ENCODE measurements at regions not wholly inside any gene's neighbourhood (a gene's known extent, or its start where the extent isn't known, plus 50 kb on each side); places are given as distances from the start of the nearest gene placed in this dataset.

DNA sequence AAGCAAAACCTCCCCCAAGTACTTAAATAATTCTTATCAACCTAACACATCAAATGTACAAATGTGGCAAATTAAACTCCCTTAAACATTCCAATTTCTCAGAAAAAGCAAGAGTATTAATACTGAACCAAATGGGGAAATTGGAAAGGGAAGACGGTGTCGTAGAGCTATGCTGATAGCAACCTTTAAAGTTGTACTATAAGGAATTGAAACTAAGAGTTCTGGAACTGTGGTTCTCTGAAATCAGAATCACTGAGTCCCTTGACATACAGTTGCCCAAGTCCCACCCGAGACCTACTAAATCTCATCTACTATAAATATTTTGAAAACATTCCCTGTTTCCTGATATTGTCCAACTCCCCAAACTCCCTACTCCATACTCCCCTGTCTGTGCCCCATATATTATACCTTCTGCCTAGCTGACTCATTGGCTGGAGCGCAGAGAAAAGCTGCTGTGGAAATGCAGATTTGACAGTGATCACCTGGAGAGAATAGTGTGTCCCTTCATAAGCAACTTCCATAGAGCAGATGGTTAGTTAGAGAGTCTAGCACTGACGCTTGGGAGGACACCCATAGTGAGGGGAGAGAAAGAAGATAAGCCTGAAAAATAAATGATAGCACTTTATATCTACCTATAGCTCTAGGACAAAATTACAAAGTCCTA lies 51.4 kb upstream of the ITM2B start:
- no peaks in the 10 kb centered on the region for H3K9me2 ChIP-seq (replicated peaks; ENCODE audit: control insufficient read depth, low read length)
- no peak overlapping the region for H3K4me3 ChIP-seq (ENCODE audit: low read length)
- H3F3A ChIP-seq (ENCODE audit: control insufficient read depth, insufficient read depth), result no peaks in the 10 kb centered on the region
- TF ChIP-seq, protein P1, sequence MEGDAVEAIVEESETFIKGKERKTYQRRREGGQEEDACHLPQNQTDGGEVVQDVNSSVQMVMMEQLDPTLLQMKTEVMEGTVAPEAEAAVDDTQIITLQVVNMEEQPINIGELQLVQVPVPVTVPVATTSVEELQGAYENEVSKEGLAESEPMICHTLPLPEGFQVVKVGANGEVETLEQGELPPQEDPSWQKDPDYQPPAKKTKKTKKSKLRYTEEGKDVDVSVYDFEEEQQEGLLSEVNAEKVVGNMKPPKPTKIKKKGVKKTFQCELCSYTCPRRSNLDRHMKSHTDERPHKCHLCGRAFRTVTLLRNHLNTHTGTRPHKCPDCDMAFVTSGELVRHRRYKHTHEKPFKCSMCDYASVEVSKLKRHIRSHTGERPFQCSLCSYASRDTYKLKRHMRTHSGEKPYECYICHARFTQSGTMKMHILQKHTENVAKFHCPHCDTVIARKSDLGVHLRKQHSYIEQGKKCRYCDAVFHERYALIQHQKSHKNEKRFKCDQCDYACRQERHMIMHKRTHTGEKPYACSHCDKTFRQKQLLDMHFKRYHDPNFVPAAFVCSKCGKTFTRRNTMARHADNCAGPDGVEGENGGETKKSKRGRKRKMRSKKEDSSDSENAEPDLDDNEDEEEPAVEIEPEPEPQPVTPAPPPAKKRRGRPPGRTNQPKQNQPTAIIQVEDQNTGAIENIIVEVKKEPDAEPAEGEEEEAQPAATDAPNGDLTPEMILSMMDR (IDR thresholded peaks at IDR 0.05; ENCODE audit: low read depth, low read length, poor library complexity, severe bottlenecking), result no peak
- TF ChIP-seq EZH2phosphoT487 (IDR thresholded peaks at IDR 0.05; ENCODE audit: borderline replicate concordance, low read length), result no peak
- no peaks in the 10 kb centered on the region for H4K20me1 ChIP-seq (ENCODE audit: control insufficient read depth, insufficient read depth, low read depth, low read length)
- no peaks in the 10 kb centered on the region for H3K9me3 ChIP-seq (ENCODE audit: control insufficient read depth, insufficient read depth, low read length)
- H3K79me2 ChIP-seq (ENCODE audit: control insufficient read depth, low read length), result no peaks in the 10 kb centered on the region
- no peaks in the 10 kb centered on the region for H3K4me1 ChIP-seq (ENCODE audit: control insufficient read depth, low read length)
- H3K27ac ChIP-seq (ENCODE audit: low read depth, low read length), result no peak overlapping the region
- no peaks in the 10 kb centered on the region for H3K36me3 ChIP-seq (ENCODE audit: control insufficient read depth, low read length)
- H3K4me2 ChIP-seq (ENCODE audit: low read length), result no peak overlapping the region
- peaks cover 7% of the 10 kb centered on the region; the same call in 1 of the 2 replicates for H3K27me3 ChIP-seq (ENCODE audit: control insufficient read depth, low read length)

- no peaks in the 10 kb centered on the region for H3K9me2 ChIP-seq (replicated peaks; ENCODE audit: control insufficient read depth, low read length)
- H3K4me1 ChIP-seq (ENCODE audit: control insufficient read depth, low read length), result no peaks in the 10 kb centered on the region
- no peaks in the 10 kb centered on the region for H3K9me3 ChIP-seq (ENCODE audit: control insufficient read depth, insufficient read depth, low read length)
- H3K4me3 ChIP-seq (ENCODE audit: low read length), result no peak overlapping the region
- no peaks in the 10 kb centered on the region for H3K36me3 ChIP-seq (ENCODE audit: control insufficient read depth, low read length)
- TF ChIP-seq, protein P1 (IDR thresholded peaks at IDR 0.05; ENCODE audit: low read depth, low read length, poor library complexity, severe bottlenecking), result no peak
- no peak for TF ChIP-seq EZH2phosphoT487 (IDR thresholded peaks at IDR 0.05; ENCODE audit: borderline replicate concordance, low read length)
- peaks cover 7% of the 10 kb centered on the region; the same call in 1 of the 2 replicates for H3K27me3 ChIP-seq (ENCODE audit: control insufficient read depth, low read length)
- no peak overlapping the region for H3K27ac ChIP-seq (ENCODE audit: low read depth, low read length)
- H3K79me2 ChIP-seq (ENCODE audit: control insufficient read depth, low read length), result no peaks in the 10 kb centered on the region
- no peaks in the 10 kb centered on the region for H3F3A ChIP-seq (ENCODE audit: control insufficient read depth, insufficient read depth)
- no peaks in the 10 kb centered on the region for H4K20me1 ChIP-seq (ENCODE audit: control insufficient read depth, insufficient read depth, low read depth, low read length)
- no peak overlapping the region for H3K4me2 ChIP-seq (ENCODE audit: low read length)
These were observed 54.9 kb upstream of the ITM2B start for GRCh38 chr13:48178126-48178525.

GRCh38 chr13:48176781-48177180 lies 56.2 kb upstream of the ITM2B start:
- Histone ChIP-seq H3K9me2 (replicated peaks; ENCODE audit: control insufficient read depth, low read length) (no peaks in the 10 kb centered on the region), H4K20me1 (ENCODE audit: control insufficient read depth, insufficient read depth, low read depth, low read length) (no peaks in the 10 kb centered on the region), H3K4me2 (ENCODE audit: low read length) (no peak overlapping the region), H3K79me2 (ENCODE audit: control insufficient read depth, low read length) (no peaks in the 10 kb centered on the region), H3K4me1 (ENCODE audit: control insufficient read depth, low read length) (no peaks in the 10 kb centered on the region), H3K27me3 (ENCODE audit: control insufficient read depth, low read length) (peaks cover 7% of the 10 kb centered on the region; the same call in 1 of the 2 replicates), H3K9me3 (ENCODE audit: control insufficient read depth, insufficient read depth, low read length) (no peaks in the 10 kb centered on the region), H3K4me3 (ENCODE audit: low read length) (no peak overlapping the region), H3F3A (ENCODE audit: control insufficient read depth, insufficient read depth) (no peaks in the 10 kb centered on the region), H3K36me3 (ENCODE audit: control insufficient read depth, low read length) (no peaks in the 10 kb centered on the region), H3K27ac (ENCODE audit: low read depth, low read length) (no peak overlapping the region)
- TF ChIP-seq, protein P1 (IDR thresholded peaks at IDR 0.05; ENCODE audit: low read depth, low read length, poor library complexity, severe bottlenecking), result no peak
- no peak for TF ChIP-seq EZH2phosphoT487 (IDR thresholded peaks at IDR 0.05; ENCODE audit: borderline replicate concordance, low read length)

All from DOHH2 (cell line).